HG03565 (cell line): ENCODE measurements at regions not wholly inside any gene's neighbourhood (a gene's known extent, or its start where the extent isn't known, plus 50 kb on each side); places are given as distances from the start of the nearest gene placed in this dataset.
"Not testable (repeated sequence)": the region's sequence is repeated elsewhere in the genome, so short reads cannot be mapped to it uniquely, and the experiment has no call there.

ENCODE experiments used
- ATAC-seq: cut with Tn5 transposase; IDR thresholded peaks from one replicate; pipeline ENCODE4 v1.9.1; 2021; ENCODE audit warnings: mild to moderate bottlenecking, moderate library complexity; ENCODE audit not compliant: unreplicated experiment

GRCh38 chr5:152607401-152608160, 202.5 kb upstream of the NMUR2 start:
- ATAC-seq = no peak

GRCh38 chr5:152608458-152608857, 203.4 kb upstream of the NMUR2 start:
- no peak for ATAC-seq

- ATAC-seq = no peak
These were observed 214.7 kb upstream of the NMUR2 start for GRCh38 chr5:152619756-152620155.

- ATAC-seq = no peak
These were observed 217.5 kb upstream of the NMUR2 start for GRCh38 chr5:152622628-152623027.

GRCh38 chr5:152623951-152624350, 218.9 kb upstream of the NMUR2 start:
- ATAC-seq = no peak

GRCh38 chr5:152625696-152626095, 220.6 kb upstream of the NMUR2 start:
- ATAC-seq = no peak

GRCh38 chr5:152631221-152631620, 226.1 kb upstream of the NMUR2 start:
- no peak for ATAC-seq

GRCh38 chr5:152632360-152632759, 227.3 kb upstream of the NMUR2 start:
- no peak for ATAC-seq

GRCh38 chr5:152634586-152634985, 229.5 kb upstream of the NMUR2 start:
- no peak for ATAC-seq

GRCh38 chr5:152638996-152639552, 234.0 kb upstream of the NMUR2 start:
- no peak for ATAC-seq

- ATAC-seq = no peak
These were observed 237.1 kb upstream of the NMUR2 start for GRCh38 chr5:152641970-152642805.

GRCh38 chr5:152642880-152643279, 237.8 kb upstream of the NMUR2 start:
- no peak for ATAC-seq

GRCh38 chr5:152644029-152644728, 239.1 kb upstream of the NMUR2 start:
- ATAC-seq = no peak

- ATAC-seq = no peak
These were observed 244.5 kb upstream of the NMUR2 start for GRCh38 chr5:152649609-152650008.

- ATAC-seq = no peak
These were observed 245.3 kb upstream of the NMUR2 start for GRCh38 chr5:152650413-152650812.

GRCh38 chr5:152659470-152659869, 254.4 kb upstream of the NMUR2 start:
- ATAC-seq = not testable (repeated sequence)

GRCh38 chr5:152673601-152674000, 268.5 kb upstream of the NMUR2 start:
- no peak for ATAC-seq

- ATAC-seq = no peak
These were observed 269.3 kb upstream of the NMUR2 start for GRCh38 chr5:152674403-152674802.

GRCh38 chr5:152676196-152676595, 271.1 kb upstream of the NMUR2 start:
- no peak for ATAC-seq

- no peak for ATAC-seq
These were observed 278.1 kb upstream of the NMUR2 start for GRCh38 chr5:152683205-152683604.

GRCh38 chr5:152686931-152687330, 281.9 kb upstream of the NMUR2 start:
- no peak for ATAC-seq
